ENCODE measurements at regions not wholly inside any gene's neighbourhood (a gene's known extent, or its start where the extent isn't known, plus 50 kb on each side); places are given as distances from the start of the nearest gene placed in this dataset.
"Not testable (repeated sequence)": the region's sequence is repeated elsewhere in the genome, so short reads cannot be mapped to it uniquely, and the experiment has no call there.

GRCh38 chr7:156039194-156039593, 226.9 kb upstream of the SHH start:
- no peaks in the 10 kb centered on the region for H3K4me1 ChIP-seq (ENCODE audit: control insufficient read depth, insufficient read depth, low read depth, low read length)
- no peaks in the 10 kb centered on the region for H3K27me3 ChIP-seq (ENCODE audit: control insufficient read depth in 1 of 2, insufficient read depth in 1 of 2, low read length in 2 of 2)
- H4K91ac ChIP-seq (ENCODE audit: low read length) = no peak overlapping the region
- no peak overlapping the region for H3K14ac ChIP-seq (ENCODE audit: low read length in 2 of 2)
- no peak overlapping the region for H2BK120ac ChIP-seq (ENCODE audit: low read depth, low read length)
- no peak overlapping the region for H2BK12ac ChIP-seq (ENCODE audit: low read length in 2 of 2)
- no peaks in the 10 kb centered on the region for H3K9me3 ChIP-seq (ENCODE audit: control insufficient read depth, low read length)
- no peaks in the 10 kb centered on the region for H3K36me3 ChIP-seq (ENCODE audit: control insufficient read depth in 1 of 2, insufficient read depth in 2 of 2, low read depth in 1 of 2, low read length in 2 of 2)
- H3K9ac ChIP-seq (ENCODE audit: low read length) = no peak overlapping the region
- no peak overlapping the region for H3K27ac ChIP-seq (ENCODE audit: low read length, poor library complexity, severe bottlenecking)
- H2BK5ac ChIP-seq (ENCODE audit: low read depth, low read length, poor library complexity, severe bottlenecking) = no peak overlapping the region
- no peaks in the 10 kb centered on the region for H3K79me1 ChIP-seq (replicated peaks; ENCODE audit: low read length, poor library complexity, severe bottlenecking)
- H3K18ac ChIP-seq (ENCODE audit: low read depth in 1 of 2, low read length in 2 of 2) = no peak overlapping the region
- no peak overlapping the region for H3K4ac ChIP-seq (ENCODE audit: low read depth in 1 of 2, low read length in 2 of 2)
- no peak overlapping the region for H4K8ac ChIP-seq (ENCODE audit: low read length)
- peak overlapping the region; percentile 23 for H2BK15ac ChIP-seq (ENCODE audit: low read depth, poor library complexity, severe bottlenecking)
- no peak overlapping the region for H3K4me2 ChIP-seq (ENCODE audit: low read length, poor library complexity, severe bottlenecking)
- 85% methylated on average over 10 of the region's 10 CpGs for WGBS
- H3K4me3 ChIP-seq (ENCODE audit: insufficient read depth in 1 of 2, low read depth in 1 of 2, low read length in 2 of 2) = no peak overlapping the region
- no peak for DNase-seq
- H2AK5ac ChIP-seq (ENCODE audit: low read length, severe bottlenecking) = no peak overlapping the region
- no peak overlapping the region for H2AFZ ChIP-seq (ENCODE audit: low read depth, low read length)
- H3K23ac ChIP-seq (ENCODE audit: low read length in 2 of 2) = no peak overlapping the region

GRCh38 chr7:156038345-156038744, 226.1 kb upstream of the SHH start:
- no peak overlapping the region for H3K27ac ChIP-seq (ENCODE audit: low read length, poor library complexity, severe bottlenecking)
- H2AFZ ChIP-seq (ENCODE audit: low read depth, low read length) = no peak overlapping the region
- H3K79me1 ChIP-seq (replicated peaks; ENCODE audit: low read length, poor library complexity, severe bottlenecking) = no peaks in the 10 kb centered on the region
- H2BK120ac ChIP-seq (ENCODE audit: low read depth, low read length) = no peak overlapping the region
- H3K18ac ChIP-seq (ENCODE audit: low read depth in 1 of 2, low read length in 2 of 2) = no peak overlapping the region
- H3K14ac ChIP-seq (ENCODE audit: low read length in 2 of 2) = no peak overlapping the region
- no peak overlapping the region for H3K4ac ChIP-seq (ENCODE audit: low read depth in 1 of 2, low read length in 2 of 2)
- no peaks in the 10 kb centered on the region for H3K27me3 ChIP-seq (ENCODE audit: control insufficient read depth in 1 of 2, insufficient read depth in 1 of 2, low read length in 2 of 2)
- H2AK5ac ChIP-seq (ENCODE audit: low read length, severe bottlenecking) = no peak overlapping the region
- H4K91ac ChIP-seq (ENCODE audit: low read length) = no peak overlapping the region
- H4K8ac ChIP-seq (ENCODE audit: low read length) = no peak overlapping the region
- no peak overlapping the region for H2BK15ac ChIP-seq (ENCODE audit: low read depth, poor library complexity, severe bottlenecking)
- no peak overlapping the region for H3K4me2 ChIP-seq (ENCODE audit: low read length, poor library complexity, severe bottlenecking)
- H3K9me3 ChIP-seq (ENCODE audit: control insufficient read depth, low read length) = no peaks in the 10 kb centered on the region
- no peak overlapping the region for H2BK5ac ChIP-seq (ENCODE audit: low read depth, low read length, poor library complexity, severe bottlenecking)
- H3K23ac ChIP-seq (ENCODE audit: low read length in 2 of 2) = no peak overlapping the region
- no peak for DNase-seq
- no peak overlapping the region for H3K4me3 ChIP-seq (ENCODE audit: insufficient read depth in 1 of 2, low read depth in 1 of 2, low read length in 2 of 2)
- H3K36me3 ChIP-seq (ENCODE audit: control insufficient read depth in 1 of 2, insufficient read depth in 2 of 2, low read depth in 1 of 2, low read length in 2 of 2) = no peaks in the 10 kb centered on the region
- no peak overlapping the region for H3K9ac ChIP-seq (ENCODE audit: low read length)
- H3K4me1 ChIP-seq (ENCODE audit: control insufficient read depth, insufficient read depth, low read depth, low read length) = no peaks in the 10 kb centered on the region
- WGBS = 72% methylated on average over 9 of the region's 9 CpGs
- no peak overlapping the region for H2BK12ac ChIP-seq (ENCODE audit: low read length in 2 of 2)

DNA sequence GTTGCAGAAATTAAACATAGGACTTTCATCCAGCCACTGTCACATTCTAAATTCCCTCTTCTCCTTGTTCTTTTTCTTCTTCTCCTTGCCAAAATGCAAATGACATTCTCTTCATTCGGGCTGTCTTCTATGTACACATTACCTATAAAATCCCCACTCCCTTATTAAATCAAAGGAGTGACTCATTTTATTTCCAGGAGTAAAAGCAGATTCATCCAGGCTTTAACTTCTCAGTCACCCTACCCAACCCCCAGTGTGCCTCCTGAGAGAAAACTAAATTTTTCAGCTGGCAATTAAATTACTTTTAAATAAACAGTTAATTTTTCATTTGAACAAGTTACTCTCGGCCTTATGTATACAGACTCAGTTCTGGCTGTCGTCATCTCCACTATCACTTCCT, 223.9 kb upstream of the SHH start:
- H3K23ac ChIP-seq (ENCODE audit: low read length in 2 of 2) = no peak overlapping the region
- H3K4me1 ChIP-seq (ENCODE audit: control insufficient read depth, insufficient read depth, low read depth, low read length) = no peaks in the 10 kb centered on the region
- H3K79me1 ChIP-seq (replicated peaks; ENCODE audit: low read length, poor library complexity, severe bottlenecking) = no peaks in the 10 kb centered on the region
- H3K4me2 ChIP-seq (ENCODE audit: low read length, poor library complexity, severe bottlenecking) = no peak overlapping the region
- H2AFZ ChIP-seq (ENCODE audit: low read depth, low read length) = no peak overlapping the region
- no peak for DNase-seq
- H3K9ac ChIP-seq (ENCODE audit: low read length) = no peak overlapping the region
- H3K27ac ChIP-seq (ENCODE audit: low read length, poor library complexity, severe bottlenecking) = no peak overlapping the region
- no peak overlapping the region for H2BK15ac ChIP-seq (ENCODE audit: low read depth, poor library complexity, severe bottlenecking)
- no peak overlapping the region for H3K4ac ChIP-seq (ENCODE audit: low read depth in 1 of 2, low read length in 2 of 2)
- H3K4me3 ChIP-seq (ENCODE audit: insufficient read depth in 1 of 2, low read depth in 1 of 2, low read length in 2 of 2) = no peak overlapping the region
- no peak overlapping the region for H2BK120ac ChIP-seq (ENCODE audit: low read depth, low read length)
- H3K18ac ChIP-seq (ENCODE audit: low read depth in 1 of 2, low read length in 2 of 2) = no peak overlapping the region
- H2AK5ac ChIP-seq (ENCODE audit: low read length, severe bottlenecking) = no peak overlapping the region
- H3K9me3 ChIP-seq (ENCODE audit: control insufficient read depth, low read length) = no peaks in the 10 kb centered on the region
- no peak overlapping the region for H4K8ac ChIP-seq (ENCODE audit: low read length)
- H2BK5ac ChIP-seq (ENCODE audit: low read depth, low read length, poor library complexity, severe bottlenecking) = no peak overlapping the region
- H3K14ac ChIP-seq (ENCODE audit: low read length in 2 of 2) = no peak overlapping the region
- 45% methylated on average over 3 of the region's 3 CpGs for WGBS
- no peak overlapping the region for H4K91ac ChIP-seq (ENCODE audit: low read length)
- no peaks in the 10 kb centered on the region for H3K27me3 ChIP-seq (ENCODE audit: control insufficient read depth in 1 of 2, insufficient read depth in 1 of 2, low read length in 2 of 2)
- H3K36me3 ChIP-seq (ENCODE audit: control insufficient read depth in 1 of 2, insufficient read depth in 2 of 2, low read depth in 1 of 2, low read length in 2 of 2) = no peaks in the 10 kb centered on the region
- no peak overlapping the region for H2BK12ac ChIP-seq (ENCODE audit: low read length in 2 of 2)

- H3K4me3 ChIP-seq (ENCODE audit: insufficient read depth in 1 of 2, low read depth in 1 of 2, low read length in 2 of 2); H3K27ac ChIP-seq (ENCODE audit: low read length, poor library complexity, severe bottlenecking); H3K18ac ChIP-seq (ENCODE audit: low read depth in 1 of 2, low read length in 2 of 2); DNase-seq; H3K4me2 ChIP-seq (ENCODE audit: low read length, poor library complexity, severe bottlenecking); H3K9ac ChIP-seq (ENCODE audit: low read length); H4K8ac ChIP-seq (ENCODE audit: low read length); H2BK15ac ChIP-seq (ENCODE audit: low read depth, poor library complexity, severe bottlenecking); H3K79me1 ChIP-seq (replicated peaks; ENCODE audit: low read length, poor library complexity, severe bottlenecking); H2BK120ac ChIP-seq (ENCODE audit: low read depth, low read length); H3K23ac ChIP-seq (ENCODE audit: low read length in 2 of 2); H2BK12ac ChIP-seq (ENCODE audit: low read length in 2 of 2); H3K9me3 ChIP-seq (ENCODE audit: control insufficient read depth, low read length); H3K36me3 ChIP-seq (ENCODE audit: control insufficient read depth in 1 of 2, insufficient read depth in 2 of 2, low read depth in 1 of 2, low read length in 2 of 2); H2BK5ac ChIP-seq (ENCODE audit: low read depth, low read length, poor library complexity, severe bottlenecking); H3K14ac ChIP-seq (ENCODE audit: low read length in 2 of 2); H4K91ac ChIP-seq (ENCODE audit: low read length); H3K4me1 ChIP-seq (ENCODE audit: control insufficient read depth, insufficient read depth, low read depth, low read length); H3K27me3 ChIP-seq (ENCODE audit: control insufficient read depth in 1 of 2, insufficient read depth in 1 of 2, low read length in 2 of 2); H2AFZ ChIP-seq (ENCODE audit: low read depth, low read length); H2AK5ac ChIP-seq (ENCODE audit: low read length, severe bottlenecking); H3K4ac ChIP-seq (ENCODE audit: low read depth in 1 of 2, low read length in 2 of 2): not testable (repeated sequence)
- WGBS = 88% methylated on average over 19 of the region's 19 CpGs
Measured at GRCh38 chr7:156035387-156035786, 223.1 kb upstream of the SHH start.

All from mesenchymal stem cell (in vitro differentiated cells and primary cell).